HK-2 (cell line): ENCODE measurements at regions not wholly inside any gene's neighbourhood (a gene's known extent, or its start where the extent isn't known, plus 50 kb on each side); places are given as distances from the start of the nearest gene placed in this dataset.

Experiments used
- DNase-seq: peaks from one replicate; pipeline ENCODE4 v3.0.0-alpha.2; 2018; ENCODE audit not compliant: unreplicated experiment

DNA sequence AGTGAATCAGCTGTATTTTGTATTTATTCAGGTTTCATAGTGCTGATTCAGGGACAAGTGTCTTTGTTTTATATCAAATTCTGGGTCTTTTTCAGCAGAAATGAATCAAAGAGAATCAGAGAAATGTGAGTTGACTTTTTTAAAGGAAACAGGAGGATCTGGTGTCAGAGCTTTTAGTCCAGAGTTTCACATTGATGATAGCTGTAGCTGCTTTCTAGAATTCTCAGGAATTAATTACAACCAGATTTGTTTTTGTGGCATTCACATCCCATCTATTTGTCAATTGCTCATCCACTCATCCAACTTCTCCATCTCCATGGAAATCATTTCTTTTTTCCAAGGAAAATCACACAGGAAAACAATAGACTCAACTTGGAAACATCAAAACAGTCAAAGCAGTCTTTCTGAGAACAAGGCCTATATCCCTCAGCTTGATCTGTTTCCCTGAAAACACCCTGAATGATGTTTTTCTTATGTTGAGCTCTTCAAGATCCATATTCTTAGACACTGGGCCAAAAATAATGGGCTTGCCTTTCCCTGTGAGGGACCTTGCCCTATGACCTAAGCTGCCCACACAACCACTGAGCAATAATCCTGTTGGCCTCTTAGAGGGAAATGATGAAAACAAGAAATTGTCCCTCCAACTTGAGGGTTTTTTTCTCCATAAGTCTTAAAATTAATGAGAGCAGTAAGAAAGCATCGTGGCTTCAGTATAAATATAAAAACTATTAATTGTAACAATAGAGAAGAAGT lies 249.5 kb upstream of the FN1 start:
- DNase-seq, result no peak

- no peak for DNase-seq
These were observed 248.8 kb upstream of the FN1 start for GRCh38 chr2:215684448-215685237.

GRCh38 chr2:215683295-215683694 lies 247.4 kb upstream of the FN1 start:
- no peak for DNase-seq

DNA sequence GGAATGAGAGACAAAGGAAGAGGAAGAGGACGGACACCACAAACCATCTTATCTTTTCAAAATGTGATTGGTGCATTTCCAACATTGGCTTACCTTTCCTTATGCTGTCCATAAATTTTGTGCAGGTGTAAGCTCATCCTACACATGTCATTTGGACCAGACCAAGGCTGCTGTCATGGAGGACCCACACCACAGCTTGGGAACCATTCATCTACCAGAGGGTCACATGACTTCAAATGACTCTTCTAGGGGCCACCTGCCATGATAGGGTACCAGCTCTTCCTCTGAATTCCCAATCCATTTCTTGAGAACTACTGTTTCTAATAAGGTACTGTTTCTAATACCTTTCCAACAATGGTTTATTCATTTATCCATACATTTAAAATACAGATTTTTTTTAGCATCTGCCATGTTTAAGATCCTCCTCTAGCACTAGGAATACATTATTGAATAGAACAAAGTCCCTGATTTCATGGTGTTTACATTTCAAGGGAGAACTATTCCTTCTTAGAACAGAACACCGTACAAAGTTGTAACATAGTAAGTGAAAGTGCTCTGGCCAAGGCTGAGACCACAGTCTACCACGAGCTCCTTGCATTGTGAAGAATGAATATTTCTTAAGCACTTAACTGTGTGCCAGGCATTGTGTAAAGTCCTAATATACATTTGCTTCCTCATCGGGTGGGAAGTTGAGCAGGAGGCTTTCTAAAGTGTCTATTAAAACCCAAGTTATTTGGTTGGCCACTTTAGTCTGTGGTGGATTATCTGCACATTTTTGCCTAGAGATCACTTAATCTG lies 246.1 kb upstream of the FN1 start:
- no peak for DNase-seq

DNA sequence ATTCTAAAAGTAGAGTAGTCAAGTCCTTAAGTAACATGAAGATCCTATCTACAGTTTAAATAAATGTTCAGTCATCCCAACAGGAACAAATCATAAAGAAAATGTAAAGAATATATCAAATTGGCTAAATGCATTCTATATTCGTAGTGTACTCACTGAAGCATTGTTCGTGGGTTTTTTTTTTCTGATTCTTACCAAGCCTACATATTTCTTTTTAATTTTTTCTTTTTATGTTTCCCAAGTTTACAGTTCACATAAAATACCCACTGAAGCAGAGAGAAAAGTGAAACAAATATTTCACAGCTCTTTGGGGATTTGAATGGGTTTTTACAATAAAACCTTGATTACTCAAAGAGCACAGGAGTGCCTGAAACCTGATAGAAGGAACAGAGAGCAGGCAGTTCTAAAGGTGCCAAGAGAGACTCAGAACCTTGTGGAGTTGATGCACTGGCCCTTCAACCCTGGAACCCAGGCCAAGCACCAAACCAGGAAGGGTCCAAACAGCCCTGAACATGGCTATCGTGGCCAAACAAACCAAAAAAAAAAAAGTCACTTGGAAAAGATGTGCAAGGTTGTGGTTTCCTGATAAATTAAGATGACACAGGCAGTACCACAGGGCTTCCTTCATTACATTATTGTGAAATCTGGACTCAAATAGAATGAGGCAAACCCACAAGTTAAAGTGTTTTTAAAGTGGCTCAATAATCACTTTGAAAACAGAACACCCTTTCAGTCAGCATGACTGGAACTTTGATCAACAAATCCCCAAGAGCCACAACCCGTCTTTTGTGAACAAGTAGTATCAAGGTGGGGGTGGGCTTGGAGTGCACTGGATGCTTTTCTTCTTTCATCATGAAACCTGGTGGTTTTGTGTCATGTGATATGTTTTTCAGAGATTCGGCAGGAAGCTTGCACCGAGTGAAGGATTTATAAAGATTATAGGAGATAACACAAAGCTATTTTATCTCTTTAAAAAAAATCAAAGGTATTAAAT lies 245.0 kb upstream of the FN1 start:
- DNase-seq, result peak; percentile 67

DNA sequence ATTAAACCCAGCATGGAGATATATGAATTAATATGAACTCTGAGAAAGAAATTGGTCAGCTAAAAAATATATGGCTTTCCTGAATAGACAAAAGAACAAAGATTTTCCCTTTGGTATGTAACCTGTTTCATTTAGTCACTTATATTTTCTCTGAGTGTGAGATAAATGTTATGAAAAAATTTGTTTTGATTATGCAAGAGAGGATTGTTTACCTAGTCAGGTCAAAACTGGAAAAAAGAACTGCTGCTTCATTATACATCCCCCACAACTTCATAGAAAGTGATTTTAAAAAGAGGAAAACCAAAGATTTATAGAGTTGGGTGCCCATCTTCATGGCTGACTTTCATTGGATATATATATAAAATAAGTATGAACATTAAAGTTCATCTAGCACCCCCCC lies 242.2 kb upstream of the FN1 start:
- no peak for DNase-seq

- DNase-seq, result no peak
These were observed 241.6 kb upstream of the FN1 start for GRCh38 chr2:215677481-215677880.

DNA sequence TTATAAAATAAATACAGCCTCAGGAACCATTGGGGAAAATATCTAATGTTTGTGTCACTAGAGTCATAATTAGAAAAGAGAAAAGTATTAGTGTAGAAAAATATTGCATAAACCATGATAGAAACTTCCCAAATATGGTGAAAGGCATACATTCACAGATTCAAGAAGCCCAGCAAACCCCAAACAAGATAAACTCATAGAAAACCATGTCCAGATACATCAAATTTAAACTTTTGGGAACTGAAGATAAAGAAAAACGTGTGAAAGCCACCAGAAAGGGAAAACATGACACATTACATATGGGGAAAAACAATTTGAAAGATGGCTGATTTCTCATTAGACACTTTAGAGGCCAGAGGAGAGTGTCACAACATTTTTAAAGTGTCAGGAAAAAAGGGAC lies 236.5 kb upstream of the FN1 start:
- DNase-seq, result no peak

DNA sequence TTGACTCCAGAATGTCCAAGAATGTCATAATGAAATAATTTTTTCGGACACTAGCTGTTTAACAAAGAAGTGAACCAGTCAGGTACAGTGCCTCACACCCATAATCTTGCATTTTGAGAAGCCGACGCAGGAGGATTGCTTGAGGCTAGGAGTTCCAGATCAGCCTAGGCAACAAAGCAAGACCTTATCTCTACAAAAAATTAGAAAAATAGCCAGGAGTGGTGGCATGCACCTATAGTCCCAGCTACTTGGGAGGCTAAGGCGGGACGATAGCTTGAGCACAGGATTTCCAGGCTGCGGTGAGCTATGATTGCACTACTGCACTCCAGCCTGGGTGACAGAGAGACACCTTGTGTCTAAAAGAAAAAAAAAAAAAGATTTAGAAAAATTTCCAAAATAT lies 235.8 kb upstream of the FN1 start:
- no peak for DNase-seq

DNA sequence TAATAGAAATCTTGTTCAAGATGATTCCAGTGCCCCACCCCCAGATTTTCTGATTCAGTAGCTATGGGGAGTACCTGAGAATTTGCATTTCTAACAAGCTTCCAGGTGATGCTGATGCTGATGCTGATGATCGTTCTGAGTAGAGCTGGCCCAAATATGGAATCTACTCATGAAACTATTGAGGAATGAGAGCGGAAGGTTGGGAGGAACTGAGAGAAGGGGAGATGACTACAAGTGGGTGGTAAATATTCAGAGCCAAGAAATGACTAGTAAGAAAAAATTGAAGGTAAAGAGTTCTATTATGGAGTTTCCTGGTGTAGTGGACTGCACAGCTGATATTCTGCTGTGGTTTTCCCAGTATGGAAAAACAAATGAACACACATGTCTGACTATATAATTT lies 235.4 kb upstream of the FN1 start:
- DNase-seq, result no peak

DNA sequence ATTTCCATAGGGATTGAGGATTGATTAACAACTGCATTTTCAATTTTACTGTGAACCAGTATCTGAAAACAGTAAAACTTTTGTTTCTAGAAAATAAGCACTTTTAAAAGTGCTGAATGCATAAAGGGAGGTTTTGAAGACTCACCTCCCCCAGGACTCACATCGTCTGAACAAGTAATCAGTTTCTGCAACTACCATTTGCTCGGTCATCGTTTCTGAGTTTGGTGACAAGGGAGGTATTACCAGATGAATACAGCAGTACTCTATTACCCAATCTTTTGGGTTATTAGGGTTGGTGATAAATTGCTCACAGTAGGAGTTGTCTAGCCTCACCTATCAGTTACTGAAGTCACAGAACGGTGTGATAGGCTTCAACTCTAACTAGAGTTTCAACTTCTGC lies 234.5 kb upstream of the FN1 start:
- no peak for DNase-seq

- no peak for DNase-seq
These were observed 232.5 kb upstream of the FN1 start for GRCh38 chr2:215668378-215668775.

DNA sequence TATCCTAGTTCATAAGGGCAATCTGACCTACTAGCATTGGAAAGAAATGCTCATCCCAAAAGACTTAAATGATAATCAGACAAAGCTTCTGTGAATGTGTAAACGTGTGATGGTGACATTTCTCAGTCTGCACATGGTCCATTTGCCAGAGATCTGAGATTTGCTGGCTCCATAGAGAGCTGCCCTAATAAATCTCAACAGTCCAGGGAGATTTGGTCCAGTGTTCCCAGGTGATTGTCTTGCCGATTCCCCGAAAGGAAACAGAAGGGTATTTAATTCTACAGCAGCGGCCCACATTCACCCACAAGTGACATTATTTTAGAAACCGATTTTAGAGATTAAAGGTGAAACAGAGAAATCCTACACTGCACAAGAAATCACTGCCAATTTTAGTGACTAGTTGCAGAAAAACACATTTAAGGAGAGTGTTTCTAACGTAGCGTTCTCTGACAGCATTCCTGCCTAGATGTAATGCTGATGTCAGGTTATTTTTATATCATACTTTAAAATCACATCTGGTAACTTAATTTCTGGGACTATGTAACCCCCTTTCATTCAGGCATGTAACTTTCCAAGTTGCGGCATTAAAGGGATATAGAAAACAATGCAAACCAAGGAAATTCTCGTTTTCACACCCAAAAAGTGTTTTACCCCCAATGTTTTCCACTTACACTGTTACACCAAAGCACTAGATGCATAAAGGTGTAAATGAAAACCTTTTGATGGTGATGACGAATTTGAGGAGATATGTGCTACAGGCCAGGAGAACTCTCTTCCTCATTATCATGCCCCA lies 231.9 kb upstream of the FN1 start:
- no peak for DNase-seq

DNA sequence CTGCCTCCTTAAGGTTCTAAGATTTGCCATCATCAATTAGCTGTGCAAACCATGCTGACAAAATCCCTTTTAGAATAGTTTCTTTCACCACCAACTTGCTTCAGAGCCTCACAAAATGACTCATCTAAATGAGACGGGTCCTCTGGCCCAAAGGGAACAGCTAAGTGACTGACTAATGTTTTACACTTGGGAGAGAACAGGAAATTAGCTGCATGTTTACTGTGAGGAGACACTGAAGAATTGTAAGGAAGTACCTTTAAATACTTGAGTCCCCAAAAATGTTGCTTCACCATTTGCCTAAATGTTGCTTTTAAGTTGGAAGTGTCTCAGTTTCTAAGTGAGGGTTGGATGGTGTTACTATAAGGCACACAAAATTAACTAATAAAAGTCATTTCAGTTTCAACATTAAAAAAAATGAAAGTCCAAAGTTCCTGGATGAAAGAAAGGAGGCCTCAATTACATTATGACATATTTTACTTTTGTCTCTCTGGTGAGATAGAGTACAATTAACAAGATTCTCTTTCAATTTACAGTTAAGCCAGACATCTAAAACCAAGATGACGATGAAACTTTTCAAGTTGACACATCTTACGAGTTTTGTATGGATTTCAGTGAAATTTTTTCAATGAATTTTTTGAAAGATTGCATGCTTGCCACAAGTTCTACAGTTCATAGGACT lies 229.1 kb upstream of the FN1 start:
- peak; percentile 37 for DNase-seq

- no peak for DNase-seq
These were observed 226.8 kb upstream of the FN1 start for GRCh38 chr2:215662715-215663114.

DNA sequence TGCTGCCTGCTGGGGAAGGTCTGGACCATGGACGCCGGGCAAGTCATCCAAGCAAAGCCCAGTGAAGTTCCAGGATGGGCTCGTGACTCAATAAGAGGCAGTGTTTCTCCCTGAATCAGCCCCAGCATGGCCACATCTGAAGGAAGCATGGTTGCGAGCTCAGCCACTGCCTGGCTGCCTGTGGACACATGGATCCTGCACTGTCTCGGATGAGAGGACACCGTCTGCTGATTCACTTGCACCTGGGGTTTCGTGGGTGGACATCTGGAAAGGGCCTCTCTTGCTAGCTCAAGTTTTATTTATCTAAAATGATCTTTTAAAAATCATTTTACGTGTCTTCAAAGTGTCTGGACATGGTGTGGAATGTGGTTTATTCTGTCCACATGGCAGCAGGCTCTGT lies 224.8 kb upstream of the FN1 start:
- peak; percentile 93 for DNase-seq

DNA sequence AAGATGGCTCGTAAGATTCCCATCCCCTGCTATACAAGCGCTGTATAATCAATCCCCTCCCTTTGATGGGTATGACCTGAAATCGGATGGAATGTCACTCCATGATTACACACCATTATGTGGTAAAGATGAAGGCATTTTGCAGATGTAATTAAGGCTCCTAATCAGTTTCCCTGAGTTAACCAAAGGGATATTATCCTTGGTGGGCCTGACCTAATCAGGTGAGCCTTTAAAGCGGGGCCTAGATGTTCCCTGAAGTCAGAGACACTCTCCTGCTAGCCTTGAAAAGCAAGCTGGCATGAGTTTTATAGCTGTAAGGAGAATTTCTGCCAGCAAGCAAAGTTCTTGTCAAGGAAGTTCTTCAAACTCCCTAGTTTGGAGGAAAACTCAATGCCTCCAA lies 223.8 kb upstream of the FN1 start:
- no peak for DNase-seq

GRCh38 chr2:215658635-215659305 lies 222.9 kb upstream of the FN1 start:
- no peak for DNase-seq

DNA sequence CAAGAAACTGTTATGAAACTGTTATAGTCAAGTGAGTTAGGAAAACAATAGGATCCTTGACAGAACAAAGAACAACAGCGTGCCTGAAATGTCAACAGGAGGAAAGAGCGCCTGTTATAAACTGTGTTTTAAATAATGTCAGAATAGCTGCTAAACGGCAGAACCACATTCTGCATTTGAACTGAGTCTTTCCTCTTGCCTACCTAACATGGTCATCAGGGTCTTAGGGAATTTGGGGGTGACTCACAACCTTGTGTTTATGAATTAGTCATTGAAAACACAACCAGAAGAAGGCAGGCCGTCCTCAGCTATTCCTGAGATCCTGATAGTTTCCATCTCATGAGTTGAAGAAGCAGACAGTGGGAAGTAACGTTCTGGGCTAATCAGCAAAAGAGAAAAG lies 222.0 kb upstream of the FN1 start:
- DNase-seq, result peak; percentile 24
